ENCODE measurements at regions not wholly inside any gene's neighbourhood (a gene's known extent, or its start where the extent isn't known, plus 50 kb on each side); places are given as distances from the start of the nearest gene placed in this dataset.

DNA sequence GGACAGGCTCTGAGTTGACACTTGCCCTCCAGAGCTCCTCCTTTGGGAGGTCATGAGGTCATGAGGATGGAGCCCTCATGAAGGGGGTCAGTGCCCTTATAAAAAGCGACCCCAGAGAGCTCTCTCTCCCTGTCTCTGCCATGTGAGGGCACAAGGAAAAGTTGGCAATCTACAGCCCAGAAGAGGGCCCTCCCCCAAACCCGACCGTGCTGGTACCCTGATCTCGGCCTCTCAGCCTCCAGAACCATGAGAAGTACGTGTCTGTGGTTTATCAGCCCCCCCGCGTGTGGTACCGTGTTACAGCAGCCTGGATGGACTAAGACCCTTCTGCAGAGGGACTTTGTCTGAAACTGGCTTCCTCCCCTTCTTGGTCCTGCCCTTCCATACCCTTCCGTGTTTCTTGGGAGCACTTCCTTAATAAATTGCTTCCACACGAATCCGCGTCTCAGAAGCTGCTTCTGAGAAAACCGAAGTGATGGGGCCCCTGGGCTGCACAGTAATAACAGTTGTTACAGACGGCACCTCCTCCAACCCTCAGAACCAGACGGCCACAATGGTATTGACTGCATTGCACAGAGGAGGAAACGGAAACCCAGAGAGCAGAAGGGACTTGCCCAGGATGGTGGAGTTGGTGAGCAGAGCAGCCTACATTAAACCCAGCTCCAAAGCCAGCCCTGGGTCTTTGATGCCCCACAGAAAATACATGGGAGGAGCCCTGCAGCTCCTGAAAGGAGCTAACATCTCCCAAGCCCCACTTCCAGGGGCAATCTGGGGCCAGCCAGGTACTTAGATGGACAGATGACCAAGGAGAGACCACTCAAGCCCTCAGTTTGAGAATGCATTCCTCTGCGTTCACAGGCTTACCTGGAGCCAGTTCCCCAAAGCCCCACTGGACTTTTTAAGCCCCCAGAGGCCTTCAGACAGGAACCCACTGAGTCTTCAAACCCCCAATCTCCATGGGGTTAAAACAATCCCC, 242.7 kb downstream of the BCOR start:
- TF ChIP-seq ZNF274 (IDR thresholded peaks at IDR 0.05; ENCODE audit: low read depth, low read length), result no peak
- TF ChIP-seq YY1 (IDR thresholded peaks at IDR 0.05; ENCODE audit: insufficient read depth, insufficient read length), result no peak

Measured in NT2/D1 (cell line).